ENCODE measurements at regions not wholly inside any gene's neighbourhood (a gene's known extent, or its start where the extent isn't known, plus 50 kb on each side); places are given as distances from the start of the nearest gene placed in this dataset.

DNA sequence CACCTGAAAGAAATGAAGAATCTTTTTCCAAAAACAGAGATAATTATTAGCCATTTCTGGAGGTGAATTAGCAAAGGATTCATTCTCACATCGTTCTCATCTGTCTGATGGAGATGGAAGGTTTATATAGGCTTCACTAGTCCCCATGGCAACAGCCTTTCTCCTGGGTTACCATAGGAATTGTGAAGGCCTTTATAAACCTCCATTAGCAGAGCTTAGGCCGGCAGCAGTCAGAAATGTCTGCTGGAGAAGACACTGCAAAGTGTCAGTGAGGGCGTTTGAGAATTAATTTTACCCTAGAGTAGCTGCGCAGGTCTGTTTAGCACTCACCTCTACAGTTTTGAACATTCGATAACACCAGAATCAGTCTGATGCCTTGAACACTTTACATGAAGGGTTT, 290.4 kb upstream of the NR4A3 start:
- TF ChIP-seq, protein P1, sequence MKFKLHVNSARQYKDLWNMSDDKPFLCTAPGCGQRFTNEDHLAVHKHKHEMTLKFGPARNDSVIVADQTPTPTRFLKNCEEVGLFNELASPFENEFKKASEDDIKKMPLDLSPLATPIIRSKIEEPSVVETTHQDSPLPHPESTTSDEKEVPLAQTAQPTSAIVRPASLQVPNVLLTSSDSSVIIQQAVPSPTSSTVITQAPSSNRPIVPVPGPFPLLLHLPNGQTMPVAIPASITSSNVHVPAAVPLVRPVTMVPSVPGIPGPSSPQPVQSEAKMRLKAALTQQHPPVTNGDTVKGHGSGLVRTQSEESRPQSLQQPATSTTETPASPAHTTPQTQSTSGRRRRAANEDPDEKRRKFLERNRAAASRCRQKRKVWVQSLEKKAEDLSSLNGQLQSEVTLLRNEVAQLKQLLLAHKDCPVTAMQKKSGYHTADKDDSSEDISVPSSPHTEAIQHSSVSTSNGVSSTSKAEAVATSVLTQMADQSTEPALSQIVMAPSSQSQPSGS (IDR thresholded peaks at IDR 0.05; ENCODE audit: low read length): no peak
- TF ChIP-seq, protein P2, sequence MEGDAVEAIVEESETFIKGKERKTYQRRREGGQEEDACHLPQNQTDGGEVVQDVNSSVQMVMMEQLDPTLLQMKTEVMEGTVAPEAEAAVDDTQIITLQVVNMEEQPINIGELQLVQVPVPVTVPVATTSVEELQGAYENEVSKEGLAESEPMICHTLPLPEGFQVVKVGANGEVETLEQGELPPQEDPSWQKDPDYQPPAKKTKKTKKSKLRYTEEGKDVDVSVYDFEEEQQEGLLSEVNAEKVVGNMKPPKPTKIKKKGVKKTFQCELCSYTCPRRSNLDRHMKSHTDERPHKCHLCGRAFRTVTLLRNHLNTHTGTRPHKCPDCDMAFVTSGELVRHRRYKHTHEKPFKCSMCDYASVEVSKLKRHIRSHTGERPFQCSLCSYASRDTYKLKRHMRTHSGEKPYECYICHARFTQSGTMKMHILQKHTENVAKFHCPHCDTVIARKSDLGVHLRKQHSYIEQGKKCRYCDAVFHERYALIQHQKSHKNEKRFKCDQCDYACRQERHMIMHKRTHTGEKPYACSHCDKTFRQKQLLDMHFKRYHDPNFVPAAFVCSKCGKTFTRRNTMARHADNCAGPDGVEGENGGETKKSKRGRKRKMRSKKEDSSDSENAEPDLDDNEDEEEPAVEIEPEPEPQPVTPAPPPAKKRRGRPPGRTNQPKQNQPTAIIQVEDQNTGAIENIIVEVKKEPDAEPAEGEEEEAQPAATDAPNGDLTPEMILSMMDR (IDR thresholded peaks at IDR 0.05; ENCODE audit: control extremely low read depth in 1 of 3, insufficient read depth in 1 of 3, low read depth in 1 of 3, low read length in 3 of 3): no peak
- TF ChIP-seq POLR2A (IDR thresholded peaks at IDR 0.05; ENCODE audit: control extremely low read depth in 1 of 2, low read depth in 2 of 2, low read length in 2 of 2): no peak
- TF ChIP-seq RAD21 (IDR thresholded peaks at IDR 0.05 in 1 of 2, conservative IDR thresholded peaks at IDR 0.05 in 1 of 2; ENCODE audit: low read depth in 2 of 2, low read length in 2 of 2): no peak
- TF ChIP-seq TCF12 (IDR thresholded peaks at IDR 0.05; ENCODE audit: low read depth, low read length): no peak
- TF ChIP-seq KDM1A (IDR thresholded peaks at IDR 0.05; ENCODE audit: borderline replicate concordance, low read length): no peak
- TF ChIP-seq TBP (IDR thresholded peaks at IDR 0.05; ENCODE audit: low read depth, low read length): no peak
- TF ChIP-seq BRCA1 (IDR thresholded peaks at IDR 0.05; ENCODE audit: low read depth, low read length): no peak
- no peak for TF ChIP-seq EP300 (IDR thresholded peaks at IDR 0.05; ENCODE audit: borderline replicate concordance in 1 of 2, low read depth in 2 of 2, low read length in 2 of 2)
- TF ChIP-seq TAF1 (IDR thresholded peaks at IDR 0.05; ENCODE audit: low read depth, low read length): no peak
- TF ChIP-seq, protein P3, sequence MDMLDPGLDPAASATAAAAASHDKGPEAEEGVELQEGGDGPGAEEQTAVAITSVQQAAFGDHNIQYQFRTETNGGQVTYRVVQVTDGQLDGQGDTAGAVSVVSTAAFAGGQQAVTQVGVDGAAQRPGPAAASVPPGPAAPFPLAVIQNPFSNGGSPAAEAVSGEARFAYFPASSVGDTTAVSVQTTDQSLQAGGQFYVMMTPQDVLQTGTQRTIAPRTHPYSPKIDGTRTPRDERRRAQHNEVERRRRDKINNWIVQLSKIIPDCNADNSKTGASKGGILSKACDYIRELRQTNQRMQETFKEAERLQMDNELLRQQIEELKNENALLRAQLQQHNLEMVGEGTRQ (IDR thresholded peaks at IDR 0.05; ENCODE audit: low read length): no peak
- TF ChIP-seq BCL11A (IDR thresholded peaks at IDR 0.05; ENCODE audit: low read depth in 2 of 2, low read length in 2 of 2): no peak
- TF ChIP-seq POLR2AphosphoS5 (IDR thresholded peaks at IDR 0.05; ENCODE audit: low read depth, low read length): no peak
